ENCODE measurements at regions not wholly inside any gene's neighbourhood (a gene's known extent, or its start where the extent isn't known, plus 50 kb on each side); places are given as distances from the start of the nearest gene placed in this dataset.

GRCh38 chr13:67351909-67352308 is 121.8 kb upstream of the PCDH9 start:
- Histone ChIP-seq H3K9ac (ENCODE audit: insufficient read depth, low read length) (no peak overlapping the region), H3K9me3 (ENCODE audit: control insufficient read depth, insufficient read depth, low read depth, low read length) (no peaks in the 10 kb centered on the region), H3K79me2 (ENCODE audit: control insufficient read depth, insufficient read depth, low read length) (no peaks in the 10 kb centered on the region), H4K20me1 (ENCODE audit: control insufficient read depth, extremely low read depth, insufficient read depth, low read length) (no peaks in the 10 kb centered on the region), H3K4me3 (replicated peaks in 1 of 4; ENCODE audit: control extremely low read depth in 1 of 4, insufficient read depth in 1 of 4, low read depth in 3 of 4, low read length in 4 of 4) (no peak overlapping the region), H3K4me1 (ENCODE audit: control insufficient read depth, extremely low read depth, insufficient read depth, low read length) (no peaks in the 10 kb centered on the region), H3K27me3 (ENCODE audit: control insufficient read depth, insufficient read depth, low read length) (no peaks in the 10 kb centered on the region), H3K27ac (ENCODE audit: insufficient read depth, low read length) (no peak overlapping the region), H3K36me3 (ENCODE audit: control insufficient read depth, insufficient read depth, low read length) (no peaks in the 10 kb centered on the region), H2AFZ (ENCODE audit: low read length) (no peak overlapping the region), H3K4me2 (ENCODE audit: extremely low read depth, insufficient read depth, low read length) (no peak overlapping the region)
- TF ChIP-seq CTCF (conservative IDR thresholded peaks at IDR 0.05 in 1 of 2, IDR thresholded peaks at IDR 0.05 in 1 of 2; ENCODE audit: low read depth in 1 of 2, low read length in 2 of 2) (no peak), EZH2 (IDR thresholded peaks at IDR 0.05; ENCODE audit: low read length, missing control alignments) (no peak)
- peak; percentile 9 to 49 for DNase-seq (ENCODE audit: low read depth in 2 of 2)

GRCh38 chr13:67351114-67351513 is 121.0 kb upstream of the PCDH9 start:
- Histone ChIP-seq H3K27ac (ENCODE audit: insufficient read depth, low read length) (no peak overlapping the region), H3K4me1 (ENCODE audit: control insufficient read depth, extremely low read depth, insufficient read depth, low read length) (no peaks in the 10 kb centered on the region), H3K4me2 (ENCODE audit: extremely low read depth, insufficient read depth, low read length) (no peak overlapping the region), H3K27me3 (ENCODE audit: control insufficient read depth, insufficient read depth, low read length) (no peaks in the 10 kb centered on the region), H2AFZ (ENCODE audit: low read length) (no peak overlapping the region), H3K36me3 (ENCODE audit: control insufficient read depth, insufficient read depth, low read length) (no peaks in the 10 kb centered on the region), H3K79me2 (ENCODE audit: control insufficient read depth, insufficient read depth, low read length) (no peaks in the 10 kb centered on the region), H4K20me1 (ENCODE audit: control insufficient read depth, extremely low read depth, insufficient read depth, low read length) (no peaks in the 10 kb centered on the region), H3K9ac (ENCODE audit: insufficient read depth, low read length) (no peak overlapping the region), H3K9me3 (ENCODE audit: control insufficient read depth, insufficient read depth, low read depth, low read length) (no peaks in the 10 kb centered on the region), H3K4me3 (replicated peaks in 1 of 4; ENCODE audit: control extremely low read depth in 1 of 4, insufficient read depth in 1 of 4, low read depth in 3 of 4, low read length in 4 of 4) (no peak overlapping the region)
- TF ChIP-seq CTCF (conservative IDR thresholded peaks at IDR 0.05 in 1 of 2, IDR thresholded peaks at IDR 0.05 in 1 of 2; ENCODE audit: low read depth in 1 of 2, low read length in 2 of 2) (no peak), EZH2 (IDR thresholded peaks at IDR 0.05; ENCODE audit: low read length, missing control alignments) (no peak)
- no peak for DNase-seq (ENCODE audit: low read depth in 2 of 2)

- no peaks in the 10 kb centered on the region for H3K79me2 ChIP-seq (ENCODE audit: control insufficient read depth, insufficient read depth, low read length)
- H4K20me1 ChIP-seq (ENCODE audit: control insufficient read depth, extremely low read depth, insufficient read depth, low read length) = no peaks in the 10 kb centered on the region
- no peaks in the 10 kb centered on the region for H3K36me3 ChIP-seq (ENCODE audit: control insufficient read depth, insufficient read depth, low read length)
- no peak overlapping the region for H3K4me2 ChIP-seq (ENCODE audit: extremely low read depth, insufficient read depth, low read length)
- TF ChIP-seq CTCF (conservative IDR thresholded peaks at IDR 0.05 in 1 of 2, IDR thresholded peaks at IDR 0.05 in 1 of 2; ENCODE audit: low read depth in 1 of 2, low read length in 2 of 2) (no peak), EZH2 (IDR thresholded peaks at IDR 0.05; ENCODE audit: low read length, missing control alignments) (no peak)
- H2AFZ ChIP-seq (ENCODE audit: low read length) = no peak overlapping the region
- no peaks in the 10 kb centered on the region for H3K27me3 ChIP-seq (ENCODE audit: control insufficient read depth, insufficient read depth, low read length)
- H3K27ac ChIP-seq (ENCODE audit: insufficient read depth, low read length) = no peak overlapping the region
- no peak for DNase-seq (ENCODE audit: low read depth in 2 of 2)
- H3K4me1 ChIP-seq (ENCODE audit: control insufficient read depth, extremely low read depth, insufficient read depth, low read length) = no peaks in the 10 kb centered on the region
- no peaks in the 10 kb centered on the region for H3K9me3 ChIP-seq (ENCODE audit: control insufficient read depth, insufficient read depth, low read depth, low read length)
- no peak overlapping the region for H3K4me3 ChIP-seq (replicated peaks in 1 of 4; ENCODE audit: control extremely low read depth in 1 of 4, insufficient read depth in 1 of 4, low read depth in 3 of 4, low read length in 4 of 4)
- no peak overlapping the region for H3K9ac ChIP-seq (ENCODE audit: insufficient read depth, low read length)
Observed at GRCh38 chr13:67343777-67344176, 113.6 kb upstream of the PCDH9 start.

Measured in fibroblast of lung (primary cell).